ENCODE measurements at regions not wholly inside any gene's neighbourhood (a gene's known extent, or its start where the extent isn't known, plus 50 kb on each side); places are given as distances from the start of the nearest gene placed in this dataset.

GRCh38 chr1:78348496-78349284, 142.1 kb upstream of the PTGFR start:
- H3K9me3 Mint-ChIP-seq (ENCODE audit: unreplicated experiment) = peaks cover 7% of the 10 kb centered on the region
- H3K4me3 Mint-ChIP-seq (ENCODE audit: unreplicated experiment) = no peak overlapping the region
- CTCF ChIA-PET = interaction anchor here (0.6 kb wide), 1 partner anchor 62 kb away, joined by 3 read pairs; no protein-coding TSS in a partner anchor
- no TSS peak for BruUV-seq (replicated peaks)
- no peak for TF ChIP-seq CTCF (IDR thresholded peaks at IDR 0.05; ENCODE audit: unreplicated experiment)
- H3K27ac Mint-ChIP-seq (ENCODE audit: low read depth, unreplicated experiment) = no peak overlapping the region
- no peaks in the 10 kb centered on the region for H3K36me3 Mint-ChIP-seq (ENCODE audit: insufficient read depth, unreplicated experiment)
- no peak for DNase-seq (ENCODE audit: unreplicated experiment)
- H3K4me1 Mint-ChIP-seq (ENCODE audit: insufficient read depth, unreplicated experiment) = peaks cover 6% of the 10 kb centered on the region
- no peaks in the 10 kb centered on the region for H3K27me3 Mint-ChIP-seq (ENCODE audit: insufficient read depth, unreplicated experiment)
- intact Hi-C loops (cut with micrococcal nuclease) = loop anchor here (2.0 kb wide), 1 partner anchor 46 kb away; no protein-coding TSS in a partner anchor
- POLR2A ChIA-PET = interaction anchor here (1.1 kb wide), 1 partner anchor 14 kb away, joined by 3 read pairs; no protein-coding TSS in a partner anchor

- Mint-ChIP-seq H3K4me3 (ENCODE audit: unreplicated experiment) (no peak overlapping the region), H3K27me3 (ENCODE audit: insufficient read depth, unreplicated experiment) (no peaks in the 10 kb centered on the region), H3K27ac (ENCODE audit: low read depth, unreplicated experiment) (no peak overlapping the region), H3K4me1 (ENCODE audit: insufficient read depth, unreplicated experiment) (no peaks in the 10 kb centered on the region), H3K36me3 (ENCODE audit: insufficient read depth, unreplicated experiment) (no peaks in the 10 kb centered on the region), H3K9me3 (ENCODE audit: unreplicated experiment) (peaks cover 7% of the 10 kb centered on the region)
- TF ChIP-seq CTCF (IDR thresholded peaks at IDR 0.05; ENCODE audit: unreplicated experiment) = no peak
- ChIA-PET CTCF (no interaction called here), POLR2A (no interaction called here)
- DNase-seq (ENCODE audit: unreplicated experiment) = no peak
- BruUV-seq (replicated peaks) = no TSS peak
- intact Hi-C loops (cut with micrococcal nuclease) = no loop called here
Measured at GRCh38 chr1:78351551-78352216, 139.1 kb upstream of the PTGFR start.

- Mint-ChIP-seq H3K27ac (ENCODE audit: low read depth, unreplicated experiment) (no peak overlapping the region), H3K4me1 (ENCODE audit: insufficient read depth, unreplicated experiment) (no peaks in the 10 kb centered on the region), H3K36me3 (ENCODE audit: insufficient read depth, unreplicated experiment) (no peaks in the 10 kb centered on the region), H3K9me3 (ENCODE audit: unreplicated experiment) (peaks cover 7% of the 10 kb centered on the region), H3K4me3 (ENCODE audit: unreplicated experiment) (no peak overlapping the region), H3K27me3 (ENCODE audit: insufficient read depth, unreplicated experiment) (no peaks in the 10 kb centered on the region)
- CTCF ChIA-PET = no interaction called here
- intact Hi-C loops (cut with micrococcal nuclease) = no loop called here
- POLR2A ChIA-PET = interaction anchor here (1.7 kb wide), 1 partner anchor 15 kb away, joined by 6 read pairs; no protein-coding TSS in a partner anchor
- DNase-seq (ENCODE audit: unreplicated experiment) = no peak
- TF ChIP-seq CTCF (IDR thresholded peaks at IDR 0.05; ENCODE audit: unreplicated experiment) = no peak
- BruUV-seq (replicated peaks) = no TSS peak
Measured at GRCh38 chr1:78355656-78356055, 135.1 kb upstream of the PTGFR start.

- Mint-ChIP-seq H3K27me3 (ENCODE audit: insufficient read depth, unreplicated experiment) (no peaks in the 10 kb centered on the region), H3K4me3 (ENCODE audit: unreplicated experiment) (no peak overlapping the region), H3K36me3 (ENCODE audit: insufficient read depth, unreplicated experiment) (no peaks in the 10 kb centered on the region), H3K9me3 (ENCODE audit: unreplicated experiment) (no peaks in the 10 kb centered on the region), H3K27ac (ENCODE audit: low read depth, unreplicated experiment) (no peak overlapping the region), H3K4me1 (ENCODE audit: insufficient read depth, unreplicated experiment) (no peaks in the 10 kb centered on the region)
- no peak for TF ChIP-seq CTCF (IDR thresholded peaks at IDR 0.05; ENCODE audit: unreplicated experiment)
- ChIA-PET CTCF (interaction anchor here (1.2 kb wide), 1 partner anchor 213 kb away, joined by 4 read pairs; no protein-coding TSS in a partner anchor), POLR2A (interaction anchor here (0.8 kb wide), 1 partner anchor 95 kb away, joined by 3 read pairs; no protein-coding TSS in a partner anchor)
- BruUV-seq (replicated peaks) = no TSS peak
- no peak for DNase-seq (ENCODE audit: unreplicated experiment)
- intact Hi-C loops (cut with micrococcal nuclease) = no loop called here
Measured at GRCh38 chr1:78358165-78358564, 132.6 kb upstream of the PTGFR start.
